ENCODE measurements at regions not wholly inside any gene's neighbourhood (a gene's known extent, or its start where the extent isn't known, plus 50 kb on each side); places are given as distances from the start of the nearest gene placed in this dataset.

DNA sequence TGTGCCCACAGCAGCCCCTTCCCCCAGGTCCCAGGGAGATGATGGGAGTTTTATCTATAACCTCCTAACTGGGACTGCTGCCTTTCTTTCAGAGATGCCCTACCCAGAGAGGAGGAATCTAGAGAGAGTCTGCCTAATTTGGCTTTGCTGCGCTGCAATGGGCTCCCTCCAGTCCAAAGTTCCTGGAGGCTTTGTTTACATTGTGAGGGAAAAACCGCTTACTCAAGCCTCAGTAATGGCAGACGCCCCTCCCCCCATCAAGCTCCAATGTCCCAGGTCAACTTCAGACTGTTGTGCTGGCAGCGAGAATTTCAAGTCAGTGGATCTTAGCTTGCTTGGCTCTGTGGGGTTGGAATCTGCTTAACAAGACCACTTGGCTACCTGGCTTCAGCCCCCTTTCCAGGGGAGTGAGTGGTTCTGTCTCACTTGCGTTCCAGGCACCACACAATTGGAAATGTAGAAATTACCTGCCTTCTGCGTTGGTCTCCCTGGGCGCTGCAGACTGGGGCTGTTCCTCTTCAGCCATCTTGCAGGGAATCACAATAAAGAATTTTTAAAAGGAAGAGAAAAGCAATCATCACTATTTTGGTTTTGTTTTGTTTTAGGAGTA lies 262.5 kb downstream of the FOXG1 start:
- Histone ChIP-seq H3K27me3 (replicated peaks; ENCODE audit: control insufficient read depth, insufficient read depth, low read length) (no peaks in the 10 kb centered on the region), H3K4me3 (replicated peaks; ENCODE audit: low read depth, low read length) (no peak overlapping the region), H3K36me3 (ENCODE audit: control insufficient read depth, insufficient read depth, low read length) (no peaks in the 10 kb centered on the region)
- TF ChIP-seq, protein P1, sequence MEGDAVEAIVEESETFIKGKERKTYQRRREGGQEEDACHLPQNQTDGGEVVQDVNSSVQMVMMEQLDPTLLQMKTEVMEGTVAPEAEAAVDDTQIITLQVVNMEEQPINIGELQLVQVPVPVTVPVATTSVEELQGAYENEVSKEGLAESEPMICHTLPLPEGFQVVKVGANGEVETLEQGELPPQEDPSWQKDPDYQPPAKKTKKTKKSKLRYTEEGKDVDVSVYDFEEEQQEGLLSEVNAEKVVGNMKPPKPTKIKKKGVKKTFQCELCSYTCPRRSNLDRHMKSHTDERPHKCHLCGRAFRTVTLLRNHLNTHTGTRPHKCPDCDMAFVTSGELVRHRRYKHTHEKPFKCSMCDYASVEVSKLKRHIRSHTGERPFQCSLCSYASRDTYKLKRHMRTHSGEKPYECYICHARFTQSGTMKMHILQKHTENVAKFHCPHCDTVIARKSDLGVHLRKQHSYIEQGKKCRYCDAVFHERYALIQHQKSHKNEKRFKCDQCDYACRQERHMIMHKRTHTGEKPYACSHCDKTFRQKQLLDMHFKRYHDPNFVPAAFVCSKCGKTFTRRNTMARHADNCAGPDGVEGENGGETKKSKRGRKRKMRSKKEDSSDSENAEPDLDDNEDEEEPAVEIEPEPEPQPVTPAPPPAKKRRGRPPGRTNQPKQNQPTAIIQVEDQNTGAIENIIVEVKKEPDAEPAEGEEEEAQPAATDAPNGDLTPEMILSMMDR (IDR thresholded peaks at IDR 0.05; ENCODE audit: insufficient read depth, low read length, poor library complexity, severe bottlenecking), result no peak
- DNase-seq (ENCODE audit: extremely low read depth, insufficient read length), result no peak

DNA sequence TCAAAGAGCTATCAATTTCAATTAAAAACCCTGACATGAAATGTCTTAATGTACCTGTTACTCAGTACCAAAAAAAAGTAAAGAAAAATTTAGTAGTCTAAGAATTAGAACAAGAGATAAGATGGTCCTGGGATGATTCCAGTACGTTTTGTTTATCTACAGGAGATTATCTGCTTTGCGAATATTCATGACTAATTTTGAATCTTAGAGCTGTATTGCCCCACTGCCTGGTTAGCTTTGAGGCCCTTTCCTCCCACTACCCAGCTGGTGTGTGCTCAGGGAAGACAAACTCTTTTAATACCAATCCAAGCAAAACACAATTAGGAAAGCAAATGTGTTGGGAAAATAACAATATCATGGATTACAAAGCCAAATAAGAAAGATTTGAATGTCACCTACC lies 263.5 kb downstream of the FOXG1 start:
- TF ChIP-seq, protein P1 (IDR thresholded peaks at IDR 0.05; ENCODE audit: insufficient read depth, low read length, poor library complexity, severe bottlenecking), result no peak
- H3K4me3 ChIP-seq (replicated peaks; ENCODE audit: low read depth, low read length), result no peak overlapping the region
- no peak for DNase-seq (ENCODE audit: extremely low read depth, insufficient read length)
- no peaks in the 10 kb centered on the region for H3K36me3 ChIP-seq (ENCODE audit: control insufficient read depth, insufficient read depth, low read length)
- no peaks in the 10 kb centered on the region for H3K27me3 ChIP-seq (replicated peaks; ENCODE audit: control insufficient read depth, insufficient read depth, low read length)

DNA sequence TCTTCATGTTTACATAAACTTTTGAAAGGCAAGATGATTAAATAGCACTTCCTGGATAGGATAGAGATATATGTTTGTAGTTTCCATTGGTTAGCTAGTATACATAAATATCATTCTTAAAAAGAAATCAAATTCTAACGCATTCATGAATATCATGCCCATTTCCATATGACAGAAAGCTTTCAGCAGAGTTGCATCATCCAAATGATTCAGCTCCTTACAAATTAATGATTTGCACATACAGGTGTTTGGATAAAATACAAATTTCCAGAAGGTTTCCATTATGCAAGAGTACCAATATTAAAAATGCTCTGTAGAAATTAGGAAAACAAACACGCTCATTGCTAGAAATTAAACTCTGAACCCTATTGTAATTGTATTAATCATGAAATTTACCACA lies 264.4 kb downstream of the FOXG1 start:
- no peak for DNase-seq (ENCODE audit: extremely low read depth, insufficient read length)
- TF ChIP-seq, protein P1 (IDR thresholded peaks at IDR 0.05; ENCODE audit: insufficient read depth, low read length, poor library complexity, severe bottlenecking), result no peak
- H3K27me3 ChIP-seq (replicated peaks; ENCODE audit: control insufficient read depth, insufficient read depth, low read length), result no peaks in the 10 kb centered on the region
- H3K4me3 ChIP-seq (replicated peaks; ENCODE audit: low read depth, low read length), result no peak overlapping the region
- H3K36me3 ChIP-seq (ENCODE audit: control insufficient read depth, insufficient read depth, low read length), result no peaks in the 10 kb centered on the region

DNA sequence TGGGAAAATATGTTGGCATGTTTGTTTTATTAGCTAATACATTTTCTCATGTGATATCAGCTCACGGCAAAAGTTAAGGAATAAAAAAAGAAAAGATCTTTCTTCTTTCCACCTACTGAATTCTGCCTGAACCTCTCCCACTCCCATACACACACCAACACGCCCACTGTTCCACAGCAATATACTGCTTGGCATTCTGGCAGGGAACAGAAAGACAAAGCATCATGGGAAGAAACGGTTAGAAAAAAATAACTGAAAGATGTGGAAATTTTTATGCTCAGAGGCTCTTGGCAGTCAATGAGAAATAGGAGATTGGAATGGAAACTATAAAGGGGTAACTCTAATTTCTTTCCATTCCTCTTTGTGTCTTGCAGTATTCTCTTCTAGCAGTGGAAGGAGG lies 268.5 kb downstream of the FOXG1 start:
- Histone ChIP-seq H3K36me3 (ENCODE audit: control insufficient read depth, insufficient read depth, low read length) (no peaks in the 10 kb centered on the region), H3K4me3 (replicated peaks; ENCODE audit: low read depth, low read length) (no peak overlapping the region), H3K27me3 (replicated peaks; ENCODE audit: control insufficient read depth, insufficient read depth, low read length) (no peaks in the 10 kb centered on the region)
- no peak for DNase-seq (ENCODE audit: extremely low read depth, insufficient read length)
- TF ChIP-seq, protein P1 (IDR thresholded peaks at IDR 0.05; ENCODE audit: insufficient read depth, low read length, poor library complexity, severe bottlenecking), result no peak

DNA sequence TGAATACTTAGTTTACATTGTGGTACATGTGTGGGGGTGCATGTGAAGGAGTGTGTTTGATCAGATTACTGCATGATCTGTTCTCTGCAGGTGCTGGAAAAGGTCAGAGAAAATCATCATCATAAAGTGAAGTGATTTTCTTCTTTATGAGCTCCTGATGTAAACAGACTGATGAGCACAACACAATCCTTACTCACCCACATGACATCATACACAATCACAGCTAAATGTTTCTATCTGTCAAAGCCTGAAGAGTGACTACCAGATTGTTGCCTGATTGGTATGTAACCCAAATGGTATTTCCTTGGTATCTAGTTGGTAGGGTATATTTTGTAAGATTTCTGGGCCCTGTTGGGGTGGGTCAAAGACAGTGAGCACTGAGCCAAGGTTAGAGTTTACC lies 270.8 kb downstream of the FOXG1 start:
- no peaks in the 10 kb centered on the region for H3K36me3 ChIP-seq (ENCODE audit: control insufficient read depth, insufficient read depth, low read length)
- no peaks in the 10 kb centered on the region for H3K27me3 ChIP-seq (replicated peaks; ENCODE audit: control insufficient read depth, insufficient read depth, low read length)
- H3K4me3 ChIP-seq (replicated peaks; ENCODE audit: low read depth, low read length), result no peak overlapping the region
- DNase-seq (ENCODE audit: extremely low read depth, insufficient read length), result no peak
- TF ChIP-seq, protein P1 (IDR thresholded peaks at IDR 0.05; ENCODE audit: insufficient read depth, low read length, poor library complexity, severe bottlenecking), result no peak

DNA sequence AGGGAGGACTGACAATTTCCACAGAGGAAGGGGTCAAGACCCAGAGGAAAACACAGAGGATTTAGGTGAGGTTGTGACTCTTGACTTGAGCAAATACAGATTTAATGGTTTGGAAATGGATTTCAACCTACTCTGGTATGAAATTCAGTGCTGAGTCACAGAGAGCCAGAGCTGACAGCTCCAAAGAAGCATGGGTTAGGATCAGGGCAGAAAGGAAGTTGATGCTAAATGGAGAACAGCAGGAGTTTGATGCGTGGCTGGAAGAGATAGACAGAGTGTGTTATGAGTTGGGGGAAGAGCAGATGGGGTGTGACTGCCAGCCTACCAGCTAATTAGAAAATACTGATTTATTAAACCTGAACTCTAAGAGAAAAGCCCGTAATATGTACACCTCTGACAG lies 272.6 kb downstream of the FOXG1 start:
- TF ChIP-seq, protein P1 (IDR thresholded peaks at IDR 0.05; ENCODE audit: insufficient read depth, low read length, poor library complexity, severe bottlenecking), result no peak
- no peaks in the 10 kb centered on the region for H3K36me3 ChIP-seq (ENCODE audit: control insufficient read depth, insufficient read depth, low read length)
- no peak for DNase-seq (ENCODE audit: extremely low read depth, insufficient read length)
- H3K4me3 ChIP-seq (replicated peaks; ENCODE audit: low read depth, low read length), result no peak overlapping the region
- no peaks in the 10 kb centered on the region for H3K27me3 ChIP-seq (replicated peaks; ENCODE audit: control insufficient read depth, insufficient read depth, low read length)
